ENCODE measurements at regions not wholly inside any gene's neighbourhood (a gene's known extent, or its start where the extent isn't known, plus 50 kb on each side); places are given as distances from the start of the nearest gene placed in this dataset.

DNA sequence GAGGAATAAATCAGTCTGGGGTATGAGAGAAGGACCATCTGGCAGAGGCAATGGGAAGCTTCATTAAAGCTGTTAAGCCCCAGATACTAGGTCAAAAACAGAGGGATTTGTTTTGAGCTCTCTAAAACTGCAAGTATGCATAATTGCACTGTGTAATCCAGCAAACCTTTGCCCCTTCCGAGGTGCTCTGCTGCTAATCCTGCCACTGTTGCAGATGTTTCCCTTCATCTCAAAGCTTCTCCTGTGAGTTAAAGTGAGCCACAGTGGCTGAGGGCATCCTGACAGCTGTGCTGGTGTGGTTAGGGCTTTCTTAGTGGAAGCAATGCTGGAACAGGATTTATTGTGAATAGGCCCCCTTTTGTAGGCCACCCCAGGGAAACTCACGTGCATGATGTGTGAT is 160.3 kb upstream of the TRPC7 start:
- TF ChIP-seq, protein P1, sequence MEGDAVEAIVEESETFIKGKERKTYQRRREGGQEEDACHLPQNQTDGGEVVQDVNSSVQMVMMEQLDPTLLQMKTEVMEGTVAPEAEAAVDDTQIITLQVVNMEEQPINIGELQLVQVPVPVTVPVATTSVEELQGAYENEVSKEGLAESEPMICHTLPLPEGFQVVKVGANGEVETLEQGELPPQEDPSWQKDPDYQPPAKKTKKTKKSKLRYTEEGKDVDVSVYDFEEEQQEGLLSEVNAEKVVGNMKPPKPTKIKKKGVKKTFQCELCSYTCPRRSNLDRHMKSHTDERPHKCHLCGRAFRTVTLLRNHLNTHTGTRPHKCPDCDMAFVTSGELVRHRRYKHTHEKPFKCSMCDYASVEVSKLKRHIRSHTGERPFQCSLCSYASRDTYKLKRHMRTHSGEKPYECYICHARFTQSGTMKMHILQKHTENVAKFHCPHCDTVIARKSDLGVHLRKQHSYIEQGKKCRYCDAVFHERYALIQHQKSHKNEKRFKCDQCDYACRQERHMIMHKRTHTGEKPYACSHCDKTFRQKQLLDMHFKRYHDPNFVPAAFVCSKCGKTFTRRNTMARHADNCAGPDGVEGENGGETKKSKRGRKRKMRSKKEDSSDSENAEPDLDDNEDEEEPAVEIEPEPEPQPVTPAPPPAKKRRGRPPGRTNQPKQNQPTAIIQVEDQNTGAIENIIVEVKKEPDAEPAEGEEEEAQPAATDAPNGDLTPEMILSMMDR (IDR thresholded peaks at IDR 0.05) = no peak
- Histone ChIP-seq H3K4me3 (no peak overlapping the region), H3K4me1 (no peaks in the 10 kb centered on the region), H3K27ac (no peak overlapping the region), H3K27me3 (no peaks in the 10 kb centered on the region), H3K9me3 (no peaks in the 10 kb centered on the region), H3K36me3 (no peaks in the 10 kb centered on the region)
- DNase-seq (no peak), ATAC-seq (no peak)
- intact Hi-C loops (cut with DNase I) = no loop called here

DNA sequence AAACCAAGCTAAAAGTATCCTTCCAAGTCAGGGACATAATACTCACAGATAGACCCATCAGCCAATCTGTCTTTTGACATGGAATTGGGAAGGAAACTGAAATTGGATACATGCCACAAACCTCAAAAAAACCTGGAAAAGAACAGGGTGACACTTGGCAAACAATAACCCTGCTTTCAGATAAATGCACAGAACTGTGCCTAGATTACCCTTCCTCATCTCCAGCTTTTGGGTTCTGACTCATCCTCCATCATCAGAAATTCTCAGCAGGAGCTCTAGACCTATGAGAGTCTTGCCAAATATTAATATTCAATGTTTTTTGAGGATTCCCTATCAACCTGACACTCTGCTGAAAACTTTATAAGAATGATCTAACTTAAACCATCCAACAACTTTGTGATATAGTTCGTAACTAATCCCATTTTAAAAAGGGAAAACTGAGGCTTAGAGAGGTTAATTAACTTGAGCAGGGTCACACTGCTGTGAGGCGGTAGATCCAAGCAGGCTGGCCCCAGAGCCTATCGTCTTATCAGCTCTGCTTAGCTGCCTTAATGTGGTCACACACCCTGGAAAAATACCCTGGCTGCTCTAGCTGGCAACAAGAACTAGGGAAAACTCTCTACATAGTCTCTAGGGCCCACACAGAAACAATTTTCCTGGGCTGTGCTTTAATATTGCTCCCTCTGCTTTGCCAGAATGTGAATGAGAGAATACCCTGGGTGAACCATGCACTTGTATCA is 157.0 kb upstream of the TRPC7 start:
- no peak overlapping the region for H3K27ac ChIP-seq
- no peaks in the 10 kb centered on the region for H3K4me1 ChIP-seq
- ATAC-seq (no peak), DNase-seq (no peak)
- H3K36me3 ChIP-seq = no peaks in the 10 kb centered on the region
- intact Hi-C loops (cut with DNase I) = no loop called here
- no peaks in the 10 kb centered on the region for H3K27me3 ChIP-seq
- no peak overlapping the region for H3K4me3 ChIP-seq
- no peaks in the 10 kb centered on the region for H3K9me3 ChIP-seq
- TF ChIP-seq, protein P1 (IDR thresholded peaks at IDR 0.05) = no peak

DNA sequence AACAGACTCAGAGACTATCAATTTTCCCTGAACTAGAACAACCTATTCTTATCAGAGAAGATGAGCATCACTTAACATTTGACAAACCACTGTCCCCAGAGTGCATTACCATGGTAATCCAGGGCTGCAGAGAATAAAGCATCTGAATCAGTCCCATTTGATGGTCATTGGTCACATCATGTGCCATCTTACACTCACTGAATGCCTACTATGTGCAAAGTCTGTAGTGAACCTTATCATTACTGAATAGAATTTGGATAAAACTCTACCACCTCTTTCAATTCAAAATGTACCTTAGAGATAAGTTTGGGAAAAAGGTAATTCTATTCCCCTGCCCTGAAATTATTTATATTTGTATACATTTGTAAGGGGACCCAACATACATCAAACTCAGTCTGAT is 156.4 kb upstream of the TRPC7 start:
- H3K36me3 ChIP-seq = no peaks in the 10 kb centered on the region
- no peaks in the 10 kb centered on the region for H3K4me1 ChIP-seq
- no peak overlapping the region for H3K4me3 ChIP-seq
- intact Hi-C loops (cut with DNase I) = no loop called here
- no peak for ATAC-seq
- TF ChIP-seq, protein P1 (IDR thresholded peaks at IDR 0.05) = no peak
- H3K27me3 ChIP-seq = no peaks in the 10 kb centered on the region
- no peak for DNase-seq
- no peak overlapping the region for H3K27ac ChIP-seq
- no peaks in the 10 kb centered on the region for H3K9me3 ChIP-seq

DNA sequence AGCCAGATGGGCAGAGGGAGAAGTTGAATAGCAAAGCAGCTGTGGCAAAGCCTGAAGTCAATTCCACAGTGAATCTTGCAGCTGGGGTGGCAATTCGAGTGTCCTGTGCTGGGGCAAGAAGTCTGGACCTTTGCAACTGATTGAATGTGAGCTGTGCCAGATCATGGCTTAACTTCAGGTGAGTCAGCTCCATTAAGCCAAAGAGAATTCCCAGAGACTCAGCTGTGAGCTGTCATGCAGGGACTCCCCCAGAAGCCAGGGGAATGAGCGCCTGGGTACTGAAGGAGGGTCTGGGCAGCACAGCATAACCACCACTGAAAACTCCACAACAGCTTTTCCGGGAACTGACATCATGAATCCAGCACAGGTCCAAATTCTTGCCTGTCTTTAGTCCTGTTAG is 153.5 kb upstream of the TRPC7 start:
- no peak overlapping the region for H3K4me3 ChIP-seq
- TF ChIP-seq, protein P1 (IDR thresholded peaks at IDR 0.05) = no peak
- intact Hi-C loops (cut with DNase I) = no loop called here
- DNase-seq (no peak), ATAC-seq (no peak)
- H3K27ac ChIP-seq = no peak overlapping the region
- H3K27me3 ChIP-seq = no peaks in the 10 kb centered on the region
- H3K36me3 ChIP-seq = no peaks in the 10 kb centered on the region
- no peaks in the 10 kb centered on the region for H3K9me3 ChIP-seq
- H3K4me1 ChIP-seq = no peaks in the 10 kb centered on the region

DNA sequence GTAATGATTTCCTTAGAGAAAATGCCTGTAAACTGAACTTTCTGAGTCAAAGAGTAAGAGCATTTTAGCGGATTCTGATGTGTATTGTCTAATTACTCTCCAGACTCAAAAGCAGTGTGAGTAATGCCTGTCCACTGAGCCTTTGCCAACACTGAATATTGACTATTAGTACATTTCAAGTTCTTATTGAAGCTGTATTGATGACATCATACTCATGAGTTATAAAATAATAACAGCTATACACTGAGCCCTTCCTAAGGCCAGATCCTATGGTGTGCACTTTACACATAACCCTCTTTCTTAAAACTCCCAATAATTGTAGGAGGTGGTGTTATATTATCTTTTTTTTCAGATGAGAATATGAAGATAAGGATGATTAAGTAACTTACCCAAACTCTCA is 152.8 kb upstream of the TRPC7 start:
- intact Hi-C loops (cut with DNase I) = no loop called here
- H3K9me3 ChIP-seq = no peaks in the 10 kb centered on the region
- H3K4me3 ChIP-seq = no peak overlapping the region
- TF ChIP-seq, protein P1 (IDR thresholded peaks at IDR 0.05) = no peak
- no peaks in the 10 kb centered on the region for H3K27me3 ChIP-seq
- no peak for ATAC-seq
- H3K27ac ChIP-seq = no peak overlapping the region
- no peak for DNase-seq
- H3K4me1 ChIP-seq = no peaks in the 10 kb centered on the region
- H3K36me3 ChIP-seq = no peaks in the 10 kb centered on the region

All from left lung (tissue), 4 donors.